CD4-positive, alpha-beta T cell treated with Interleukin-1 beta for 1 hour (primary cell): ENCODE measurements at regions not wholly inside any gene's neighbourhood (a gene's known extent, or its start where the extent isn't known, plus 50 kb on each side); places are given as distances from the start of the nearest gene placed in this dataset.

Source experiments
- DNase-seq, 2 donors: peaks; one replicate each; pipeline ENCODE4 v3.0.0-alpha.2; 2020 to 2022

- no peak for DNase-seq
These were observed 405.3 kb downstream of the RRAGC start for GRCh38 chr1:38454236-38454635.

- DNase-seq, result no peak
These were observed 405.7 kb upstream of the POU3F1 start for GRCh38 chr1:38452246-38452645.

DNA sequence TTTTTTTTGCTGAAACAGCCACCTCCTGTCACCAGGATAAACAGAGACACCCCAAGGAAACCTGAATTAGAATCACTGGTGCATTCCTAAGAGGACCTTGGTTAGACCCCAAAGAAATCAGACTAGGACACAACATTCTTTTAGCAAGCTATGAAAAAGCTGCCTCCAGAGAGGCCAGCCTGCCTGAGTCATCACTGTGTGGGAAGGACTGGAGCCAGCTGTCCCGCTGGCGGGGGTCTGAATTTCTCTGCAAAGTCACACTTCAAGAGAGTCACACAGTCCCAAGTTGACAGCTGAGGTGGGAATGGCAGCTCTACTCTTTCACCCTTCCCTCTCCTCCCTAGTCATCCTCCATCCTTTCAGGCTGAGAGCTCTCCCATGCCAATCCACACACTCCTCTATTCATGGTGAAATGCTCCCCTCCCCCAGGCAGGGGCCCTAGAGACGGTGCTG is 405.0 kb upstream of the POU3F1 start:
- DNase-seq, result no peak

- DNase-seq, result no peak
These were observed 402.3 kb upstream of the POU3F1 start for GRCh38 chr1:38448893-38449292.

GRCh38 chr1:38446936-38447335 is 400.3 kb upstream of the POU3F1 start:
- DNase-seq, result no peak

DNA sequence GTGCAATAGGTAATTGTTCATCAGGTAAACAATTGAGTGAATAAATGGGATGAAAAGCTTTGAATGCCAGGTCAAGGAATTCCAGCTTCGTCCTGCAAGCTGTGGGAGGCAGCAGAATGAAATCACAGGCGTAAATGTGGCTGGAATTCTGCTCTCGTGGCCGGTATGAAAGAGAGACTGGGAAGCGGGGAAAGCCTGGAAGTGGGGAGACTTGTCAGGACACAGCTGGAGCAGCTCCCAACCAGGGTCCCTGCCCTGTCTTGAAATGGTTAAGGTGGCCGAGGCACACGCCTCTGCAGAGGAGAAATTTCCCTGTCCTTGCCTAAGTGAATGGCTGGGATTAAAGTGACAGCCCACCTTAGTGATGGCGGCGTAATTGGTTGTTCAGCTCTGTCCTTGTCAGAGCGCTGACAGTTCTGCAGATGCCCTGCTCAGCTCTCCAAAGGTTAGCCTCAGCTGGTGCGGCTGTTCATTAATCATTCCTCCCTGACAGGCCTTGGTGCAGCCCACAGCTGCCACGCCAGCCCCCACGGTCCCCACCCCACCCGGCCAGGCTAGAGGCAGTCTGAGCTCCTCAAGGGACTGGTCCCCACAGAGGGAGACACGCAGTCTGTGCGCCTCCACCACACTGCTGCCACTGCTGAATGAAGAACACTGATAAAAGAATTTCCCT is 398.3 kb upstream of the POU3F1 start:
- DNase-seq, result no peak

GRCh38 chr1:38444311-38444710 is 397.7 kb upstream of the POU3F1 start:
- DNase-seq, result no peak

DNA sequence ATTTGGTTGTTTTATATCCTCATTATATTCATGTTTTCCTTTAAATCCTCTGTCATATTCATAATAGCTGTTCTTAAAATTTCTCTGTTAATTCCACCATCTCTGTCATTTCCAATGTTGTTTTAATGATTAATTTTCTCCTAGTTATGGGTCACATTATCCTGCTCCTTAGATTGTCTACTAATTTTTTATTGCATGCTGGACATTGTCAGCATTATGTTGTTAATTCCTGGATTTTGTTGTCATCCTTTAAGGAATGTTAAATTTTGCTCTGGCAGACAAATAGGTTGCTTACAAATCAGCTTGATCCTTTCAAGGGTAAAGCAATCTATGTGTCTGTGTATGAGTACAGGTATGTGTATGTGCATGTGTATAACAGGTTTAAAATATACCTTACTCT is 393.8 kb upstream of the POU3F1 start:
- no peak for DNase-seq

- no peak for DNase-seq
These were observed 390.2 kb upstream of the POU3F1 start for GRCh38 chr1:38436749-38437148.

GRCh38 chr1:38436006-38436405 is 389.4 kb upstream of the POU3F1 start:
- no peak for DNase-seq

DNA sequence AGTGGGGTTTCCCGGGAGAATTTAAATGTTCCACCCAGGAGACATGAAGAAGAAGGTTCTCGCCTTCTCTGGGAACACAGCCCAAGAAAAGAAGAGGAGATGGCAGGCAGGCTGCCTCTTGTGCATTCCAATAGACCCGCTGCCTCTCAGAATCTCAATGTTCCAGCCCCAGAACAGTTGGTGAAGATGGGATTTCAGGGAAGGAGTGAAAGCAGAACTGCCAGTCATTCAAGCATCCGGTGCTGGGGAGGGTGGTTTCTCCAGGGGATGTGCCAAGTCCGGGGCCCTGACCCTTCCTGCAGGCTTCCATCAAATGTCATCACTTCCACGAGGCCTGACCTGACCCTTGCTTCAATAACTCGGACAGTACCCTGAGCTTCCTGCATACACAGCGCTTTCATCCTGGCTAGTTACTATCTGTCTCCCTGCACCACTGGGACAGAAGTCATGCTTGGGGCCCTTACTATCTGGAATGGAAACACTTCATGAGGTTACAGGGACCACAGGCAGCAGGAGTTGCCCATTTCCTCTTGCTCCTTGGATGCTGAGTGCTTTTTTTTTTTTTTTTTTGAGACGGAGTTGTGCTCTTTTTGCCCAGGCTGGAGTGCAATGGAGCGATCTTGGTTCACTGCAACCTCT is 386.6 kb upstream of the POU3F1 start:
- no peak for DNase-seq

- no peak for DNase-seq
These were observed 385.2 kb upstream of the POU3F1 start for GRCh38 chr1:38431535-38432376.

DNA sequence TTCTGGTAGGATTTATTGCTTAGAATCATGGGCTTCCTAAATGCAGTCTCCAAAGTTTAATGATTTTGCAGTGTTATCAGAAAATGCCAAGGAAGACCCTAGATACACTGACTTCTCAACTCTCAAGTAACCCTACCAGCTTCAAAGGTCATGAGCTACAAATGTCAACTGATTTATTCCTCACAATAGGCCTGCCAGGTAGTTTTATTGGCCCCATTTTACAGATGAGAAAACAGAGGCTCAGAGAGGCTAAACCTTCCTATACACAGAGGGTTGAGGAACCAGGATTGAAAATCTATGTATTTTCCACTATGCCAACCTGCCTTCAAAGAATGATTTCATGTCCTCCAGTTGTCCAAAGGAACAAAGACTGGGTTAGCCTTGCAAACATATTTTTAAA is 384.4 kb upstream of the POU3F1 start:
- no peak for DNase-seq

DNA sequence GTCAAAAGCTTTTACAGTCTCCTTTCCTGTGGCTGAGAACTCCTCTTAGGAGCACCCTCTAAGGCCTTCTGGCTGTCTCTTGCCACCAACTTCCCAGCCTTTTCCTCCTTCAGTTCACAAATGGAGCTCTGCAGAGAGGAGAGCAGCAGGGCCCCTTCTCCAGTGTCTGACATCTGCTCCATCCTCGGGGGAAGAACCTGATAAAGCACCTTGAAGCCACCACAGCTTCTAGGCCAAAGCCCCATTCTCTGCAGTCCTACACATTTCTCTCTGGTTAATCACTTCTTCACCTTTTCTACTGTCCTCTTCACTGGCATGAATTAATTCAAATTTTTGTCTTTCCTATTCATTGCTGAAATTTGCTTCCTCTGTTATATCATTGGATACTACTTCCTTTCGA is 378.1 kb upstream of the POU3F1 start:
- DNase-seq, result no peak

DNA sequence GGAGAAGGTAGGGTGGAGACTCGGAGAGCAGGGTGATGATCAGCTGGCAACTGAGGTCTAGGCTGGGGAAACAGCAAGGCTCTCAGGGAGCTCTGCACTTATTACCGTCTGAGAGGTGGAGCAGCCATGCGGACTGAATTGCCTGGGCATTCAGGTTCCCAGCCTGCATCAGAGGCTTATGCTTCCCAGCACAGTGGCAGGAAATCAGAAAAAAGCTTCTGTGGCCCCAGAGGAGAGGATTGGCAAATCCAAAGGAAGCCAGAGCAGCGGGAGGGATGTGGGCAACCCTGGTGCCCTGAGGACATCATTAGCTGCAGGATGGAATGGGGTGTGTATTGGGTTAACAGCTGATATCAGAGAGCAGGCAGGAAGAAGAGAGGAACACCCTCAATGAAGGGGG is 374.1 kb upstream of the POU3F1 start:
- DNase-seq, result no peak

GRCh38 chr1:38418195-38419030 is 371.8 kb upstream of the POU3F1 start:
- DNase-seq, result no peak

GRCh38 chr1:38403667-38404066 is 357.1 kb upstream of the POU3F1 start:
- DNase-seq, result no peak

DNA sequence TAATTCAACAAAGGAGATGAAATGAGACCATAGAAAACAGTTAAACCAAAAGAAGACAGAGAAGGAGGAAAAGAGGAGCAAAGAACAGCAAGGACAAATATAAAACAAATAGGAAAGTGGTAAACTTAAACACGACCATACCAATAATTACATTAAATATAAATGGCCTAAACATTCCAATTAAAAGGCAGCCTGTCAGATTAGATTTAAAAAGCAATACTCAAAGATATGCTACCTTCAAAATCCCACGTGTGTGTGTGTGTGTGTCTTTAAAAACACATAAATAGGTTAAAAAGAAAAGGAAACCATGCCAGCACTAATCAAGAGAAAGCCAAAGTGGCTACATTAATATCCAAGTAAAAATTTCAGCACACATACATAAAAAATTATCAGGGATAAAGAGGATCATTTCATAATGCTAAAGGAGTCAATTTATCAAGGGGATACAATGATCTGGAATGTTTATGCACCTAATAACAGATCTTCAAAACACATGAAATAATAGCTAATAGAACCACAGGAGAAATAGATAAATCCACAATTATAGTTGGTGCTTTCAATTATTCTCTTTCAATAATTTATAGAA is 355.7 kb upstream of the POU3F1 start:
- no peak for DNase-seq

DNA sequence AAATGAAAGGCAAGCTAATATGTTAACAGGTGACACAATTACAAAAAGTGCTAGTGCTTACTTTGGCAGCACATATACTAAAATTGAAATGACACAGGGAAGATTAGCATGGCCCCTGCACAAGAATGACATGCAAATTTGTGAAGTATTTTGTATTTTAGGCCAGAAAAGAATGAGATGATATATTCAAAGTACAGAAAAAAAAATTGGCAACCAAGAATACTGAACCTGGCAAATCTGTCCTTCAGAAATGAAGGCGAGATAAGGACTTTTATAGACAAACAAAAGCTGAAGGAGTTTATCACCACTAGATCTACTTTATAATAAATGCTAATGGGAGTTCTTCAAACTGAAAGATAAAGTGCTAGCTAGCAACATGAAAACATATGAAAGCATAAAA is 350.0 kb upstream of the POU3F1 start:
- no peak for DNase-seq

DNA sequence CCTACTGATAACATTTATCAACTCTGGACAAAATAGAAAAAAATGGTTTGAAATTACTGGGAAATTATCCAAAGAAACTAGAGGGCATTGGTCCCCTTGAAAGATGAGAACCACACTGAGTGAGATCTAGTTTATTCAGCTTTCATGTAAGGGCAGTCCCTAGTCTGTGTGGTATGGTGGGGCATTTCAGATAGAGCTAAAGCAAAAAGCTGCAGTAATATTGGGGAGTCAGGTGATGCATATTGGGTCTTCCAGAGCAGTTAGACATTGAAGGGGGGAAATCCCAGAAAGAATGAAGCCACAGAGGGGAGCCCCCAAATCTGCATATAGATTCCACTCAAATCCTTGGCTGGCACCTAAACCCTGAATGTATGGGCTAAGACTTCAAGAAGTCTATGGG is 347.7 kb upstream of the POU3F1 start:
- no peak for DNase-seq

GRCh38 chr1:38392861-38393260 is 346.3 kb upstream of the POU3F1 start:
- DNase-seq, result no peak

DNA sequence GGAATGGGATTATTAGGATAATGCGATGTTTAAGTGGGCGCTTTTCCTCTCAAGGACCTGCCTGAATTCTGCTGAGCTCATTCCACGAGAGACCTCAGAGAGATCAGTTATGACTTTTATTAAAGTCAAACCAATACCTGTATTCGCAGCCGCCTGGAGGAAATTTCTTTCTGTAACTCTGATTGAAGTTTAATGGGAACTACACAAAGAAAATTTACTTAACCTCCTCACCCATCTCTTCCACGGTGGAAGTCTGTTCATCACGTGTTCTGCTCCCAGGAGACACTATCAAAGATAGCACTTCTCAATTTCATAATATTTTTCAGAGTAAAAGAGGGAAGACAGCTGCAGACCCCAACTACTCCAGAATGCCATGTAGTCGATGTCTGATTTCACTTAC is 334.7 kb upstream of the POU3F1 start:
- DNase-seq, result no peak

- no peak for DNase-seq
These were observed 330.0 kb upstream of the POU3F1 start for GRCh38 chr1:38376577-38376976.
